BJ (cell line): ENCODE measurements at regions not wholly inside any gene's neighbourhood (a gene's known extent, or its start where the extent isn't known, plus 50 kb on each side); places are given as distances from the start of the nearest gene placed in this dataset.

ENCODE experiments used
- CTCF ChIA-PET: fragments of 350-600 bp; formaldehyde crosslinking; extraction: SDS; loops from one replicate; lab custom pipeline; 2021; ENCODE audit warnings: antibody characterized with exemption, inconsistent platforms; lab: Yijun Ruan, JAX
- POLR2A ChIA-PET: fragments of 300-600 bp; sonication (Branson Sonifier 250); formaldehyde crosslinking; extraction: SDS; loops from one replicate; lab custom pipeline; 2021; ENCODE audit warnings: antibody characterized with exemption; lab: Charles Lee
- DNase-seq: peaks from one replicate; pipeline ENCODE4 v3.0.0-alpha.2; 2011; ENCODE audit warnings: low read depth
- H3K27me3 ChIP-seq: 2 replicates; pipeline ENCODE4 v1.6.0; 2011; ENCODE audit warnings: low read length; ENCODE audit not compliant: control insufficient read depth, insufficient read depth
- H3K36me3 ChIP-seq: 2 replicates; pipeline ENCODE4 v1.5.1; 2011; ENCODE audit warnings: low read length; ENCODE audit not compliant: control insufficient read depth, insufficient read depth
- H3K4me3 ChIP-seq: 2 replicates; pipeline ENCODE4 v1.5.1; 2011; ENCODE audit warnings: low read depth, mild to moderate bottlenecking, control low read depth, low read length
- TF ChIP-seq, protein P1 (sequence below): IDR thresholded peaks from 2 replicates; pipeline ENCODE4 v1.5.1; 2011; ENCODE audit warnings: low read depth, mild to moderate bottlenecking, control low read depth, inconsistent platforms, low read length, moderate library complexity; ENCODE audit not compliant: insufficient read depth

DNA sequence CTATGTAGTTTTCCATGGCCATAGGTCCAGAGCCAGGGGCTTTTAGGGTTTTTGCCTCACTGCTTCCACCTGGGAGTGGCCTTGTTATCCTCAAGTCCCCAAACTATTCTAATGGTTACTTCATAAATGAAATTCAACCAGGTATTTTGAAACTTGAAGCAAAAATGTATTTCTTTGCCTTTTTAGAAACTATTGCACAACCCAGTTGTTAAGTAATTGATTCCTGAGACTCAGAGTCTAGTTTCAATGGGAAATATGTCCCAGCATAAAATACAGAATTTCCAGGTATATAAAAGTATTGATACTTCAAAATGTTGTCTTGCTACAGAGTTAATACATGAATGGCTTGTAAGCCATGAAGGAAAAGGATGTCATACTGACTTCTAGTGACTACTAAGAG lies 456.2 kb upstream of the DAB2 start:
- CTCF ChIA-PET: no interaction called here
- TF ChIP-seq, protein P1, sequence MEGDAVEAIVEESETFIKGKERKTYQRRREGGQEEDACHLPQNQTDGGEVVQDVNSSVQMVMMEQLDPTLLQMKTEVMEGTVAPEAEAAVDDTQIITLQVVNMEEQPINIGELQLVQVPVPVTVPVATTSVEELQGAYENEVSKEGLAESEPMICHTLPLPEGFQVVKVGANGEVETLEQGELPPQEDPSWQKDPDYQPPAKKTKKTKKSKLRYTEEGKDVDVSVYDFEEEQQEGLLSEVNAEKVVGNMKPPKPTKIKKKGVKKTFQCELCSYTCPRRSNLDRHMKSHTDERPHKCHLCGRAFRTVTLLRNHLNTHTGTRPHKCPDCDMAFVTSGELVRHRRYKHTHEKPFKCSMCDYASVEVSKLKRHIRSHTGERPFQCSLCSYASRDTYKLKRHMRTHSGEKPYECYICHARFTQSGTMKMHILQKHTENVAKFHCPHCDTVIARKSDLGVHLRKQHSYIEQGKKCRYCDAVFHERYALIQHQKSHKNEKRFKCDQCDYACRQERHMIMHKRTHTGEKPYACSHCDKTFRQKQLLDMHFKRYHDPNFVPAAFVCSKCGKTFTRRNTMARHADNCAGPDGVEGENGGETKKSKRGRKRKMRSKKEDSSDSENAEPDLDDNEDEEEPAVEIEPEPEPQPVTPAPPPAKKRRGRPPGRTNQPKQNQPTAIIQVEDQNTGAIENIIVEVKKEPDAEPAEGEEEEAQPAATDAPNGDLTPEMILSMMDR: no peak
- Histone ChIP-seq H3K27me3 (no peaks in the 10 kb centered on the region; the same call in 1 of the 2 replicates), H3K36me3 (no peaks in the 10 kb centered on the region), H3K4me3 (no peak overlapping the region)
- DNase-seq: no peak
- POLR2A ChIA-PET: no interaction called here

DNA sequence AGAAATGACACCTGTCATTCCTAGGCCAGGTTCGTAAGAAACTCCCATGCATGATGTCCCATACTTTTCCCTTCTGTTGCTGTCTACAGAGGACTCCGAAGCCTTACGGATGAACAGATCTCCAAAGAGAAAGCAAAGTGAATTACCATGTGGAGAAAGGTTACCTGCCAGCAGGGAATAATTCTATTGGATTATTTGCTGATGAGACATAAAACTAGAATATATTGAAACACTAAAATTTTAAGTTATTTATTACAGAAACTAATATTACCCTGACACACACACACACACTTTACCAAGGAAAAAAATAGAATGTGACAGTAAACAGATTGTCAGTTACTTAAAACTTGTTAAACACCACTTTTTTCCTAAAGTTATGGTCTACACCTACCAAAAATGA lies 452.7 kb upstream of the DAB2 start:
- no peak overlapping the region for H3K4me3 ChIP-seq
- POLR2A ChIA-PET: no interaction called here
- no peak for DNase-seq

DNA sequence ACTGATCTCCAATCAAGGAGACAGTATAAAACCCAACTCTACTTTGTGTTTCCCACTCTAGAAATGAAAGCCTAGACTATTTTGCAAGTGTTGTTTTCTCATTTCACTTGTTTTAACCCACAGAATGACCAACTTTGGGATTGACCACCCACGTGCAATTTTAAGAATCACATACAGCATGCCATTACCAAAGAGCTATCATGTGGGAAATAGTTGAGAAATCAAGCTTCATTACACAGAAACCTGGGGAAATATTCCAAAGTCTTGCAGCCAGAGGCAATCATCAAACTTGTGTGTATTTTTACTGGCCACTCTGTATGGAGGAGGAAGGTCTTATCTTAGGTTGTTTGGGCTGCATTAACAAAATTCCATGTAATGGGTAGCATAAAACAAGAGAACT lies 451.4 kb upstream of the DAB2 start:
- CTCF ChIA-PET: no interaction called here
- no peak for DNase-seq
- TF ChIP-seq, protein P1: no peak
- POLR2A ChIA-PET: no interaction called here
- Histone ChIP-seq H3K36me3 (no peaks in the 10 kb centered on the region), H3K4me3 (no peak overlapping the region), H3K27me3 (no peaks in the 10 kb centered on the region)

More for the DNA sequence above, 452.7 kb upstream of the DAB2 start:
- no peaks in the 10 kb centered on the region for H3K36me3 ChIP-seq
- TF ChIP-seq, protein P1: no peak
- no peaks in the 10 kb centered on the region for H3K27me3 ChIP-seq
- CTCF ChIA-PET: no interaction called here

DNA sequence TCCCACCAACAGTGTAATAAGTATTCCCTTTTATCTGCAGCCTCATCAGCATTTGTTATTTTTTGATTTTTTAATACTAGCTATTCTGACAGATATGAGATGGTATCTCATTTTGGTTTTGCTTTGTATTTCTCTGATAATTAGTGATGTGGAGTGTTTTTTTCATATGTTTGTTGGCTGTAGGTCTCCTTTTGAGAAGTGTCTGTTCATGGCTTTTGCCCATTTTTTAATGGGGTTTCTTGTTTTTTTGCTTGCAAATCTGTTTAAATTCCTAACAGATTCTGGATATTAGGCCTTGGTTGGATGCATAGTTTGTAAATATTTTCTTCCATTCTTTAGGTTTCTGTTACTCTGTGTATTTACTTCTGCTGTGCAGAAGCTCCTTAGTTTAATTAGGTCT lies 445.4 kb upstream of the DAB2 start:
- ChIA-PET POLR2A (no interaction called here), CTCF (no interaction called here)
- DNase-seq: no peak
- no peak overlapping the region for H3K4me3 ChIP-seq
- no peaks in the 10 kb centered on the region for H3K36me3 ChIP-seq
- no peaks in the 10 kb centered on the region for H3K27me3 ChIP-seq
- TF ChIP-seq, protein P1: no peak

DNA sequence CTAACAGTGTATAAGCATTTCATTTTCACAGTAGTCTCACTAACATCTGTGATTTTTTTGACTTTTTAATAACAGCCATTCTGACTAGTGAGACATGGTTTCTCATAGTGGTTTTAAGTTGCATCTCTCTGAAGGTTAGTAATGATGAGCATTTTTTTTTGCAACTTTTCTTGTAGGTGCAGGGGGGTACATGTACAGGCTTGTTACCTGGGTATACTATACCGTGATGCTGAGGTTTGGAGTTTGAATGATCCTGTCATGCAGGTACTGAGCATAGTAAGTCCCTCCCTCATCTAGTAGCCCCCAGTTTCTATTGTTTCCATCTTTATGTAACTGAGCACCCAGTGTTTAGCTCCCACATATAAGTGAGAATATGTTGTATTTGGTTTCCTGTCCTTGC lies 444.6 kb upstream of the DAB2 start:
- TF ChIP-seq, protein P1: no peak
- ChIA-PET POLR2A (no interaction called here), CTCF (no interaction called here)
- H3K4me3 ChIP-seq: no peak overlapping the region
- DNase-seq: no peak
- no peaks in the 10 kb centered on the region for H3K36me3 ChIP-seq
- H3K27me3 ChIP-seq: no peaks in the 10 kb centered on the region
